NCI-H1092 (cell line): ENCODE measurements at regions not wholly inside any gene's neighbourhood (a gene's known extent, or its start where the extent isn't known, plus 50 kb on each side); places are given as distances from the start of the nearest gene placed in this dataset.
"Not testable (repeated sequence)": the region's sequence is repeated elsewhere in the genome, so short reads cannot be mapped to it uniquely, and the experiment has no call there.

Experiments
- DNase-seq: peaks from one replicate; lab custom pipeline; 2025; lab: John Stamatoyannopoulos, UW

DNA sequence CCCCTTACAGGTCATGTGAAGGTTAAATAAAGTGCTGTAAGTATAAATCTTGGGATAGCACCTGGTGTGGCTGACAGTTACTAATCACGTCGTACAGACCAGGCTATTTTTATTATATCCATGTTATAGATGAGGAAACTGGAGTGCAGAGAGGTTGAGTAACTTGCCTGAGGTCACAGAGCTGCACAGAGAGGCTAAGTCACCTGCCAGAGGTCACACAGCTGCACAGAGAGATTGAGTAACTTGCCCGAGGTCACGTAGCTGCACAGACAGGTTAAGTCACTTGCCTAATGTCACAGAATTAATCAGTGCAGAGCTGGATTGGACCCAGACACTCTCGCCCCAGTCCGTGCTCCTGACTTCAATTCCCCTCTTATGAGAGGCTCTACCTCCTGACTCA, 171.5 kb downstream of the NUP210 start:
- DNase-seq = no peak

GRCh38 chr3:13245615-13245978, 172.4 kb upstream of the IQSEC1 start:
- DNase-seq = no peak

DNA sequence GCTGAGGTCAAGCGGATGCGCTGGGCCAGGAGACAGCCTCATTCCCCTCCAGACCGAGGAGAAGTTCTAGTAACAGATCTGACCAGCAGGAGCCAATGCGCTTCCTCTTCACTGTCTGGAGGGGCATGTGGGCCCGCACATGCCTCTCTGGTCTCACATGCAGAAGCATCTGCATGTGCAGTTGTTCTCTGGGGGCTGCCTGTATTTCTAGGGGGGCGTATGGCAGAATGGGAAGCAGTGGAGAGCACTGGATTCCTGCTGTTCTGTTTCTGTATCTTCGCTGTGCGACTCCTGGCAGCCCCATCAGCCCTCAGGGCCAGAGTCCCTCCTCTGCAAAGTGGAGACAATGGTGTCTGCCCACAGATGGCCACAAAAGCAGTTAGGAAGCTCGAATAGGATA, 170.4 kb upstream of the IQSEC1 start:
- DNase-seq = no peak

- DNase-seq = no peak
Measured at GRCh38 chr3:13242364-13242737, 169.1 kb upstream of the IQSEC1 start.

DNA sequence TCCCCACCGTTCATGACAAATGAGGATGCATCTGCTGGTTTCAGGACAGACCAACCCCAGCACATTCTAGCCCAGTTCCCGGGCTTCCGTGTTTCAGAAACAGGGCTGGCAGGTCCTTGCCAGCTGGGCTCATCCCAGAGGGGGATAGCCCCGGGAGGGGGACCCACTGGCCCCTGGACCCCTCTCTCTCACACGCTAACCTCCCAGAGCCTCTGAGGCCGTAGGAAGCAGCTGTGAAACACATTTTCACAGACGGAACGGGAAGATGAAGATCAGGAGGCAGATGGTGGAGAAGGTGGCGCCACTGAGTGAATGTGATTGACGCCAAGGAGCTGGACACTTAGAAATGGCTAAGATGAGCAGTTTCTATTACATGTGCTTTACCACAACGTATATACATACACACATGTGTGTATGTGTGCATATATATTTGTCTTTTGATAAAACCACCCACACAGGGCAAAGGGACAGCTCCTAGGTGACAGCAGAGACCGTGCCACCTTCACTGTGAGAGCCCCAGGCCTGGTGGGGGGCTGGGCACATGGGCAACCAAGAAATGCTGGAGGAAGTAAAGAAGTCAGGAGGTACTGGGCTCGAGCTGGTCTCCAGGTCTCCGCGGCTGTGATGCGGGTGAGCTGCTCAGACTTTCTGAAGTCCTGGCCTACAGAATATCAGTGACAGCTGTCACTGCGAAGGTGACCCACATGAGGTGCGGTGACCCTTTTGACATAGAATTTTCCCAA, 168.6 kb upstream of the IQSEC1 start:
- DNase-seq = no peak

- no peak for DNase-seq
Measured at GRCh38 chr3:13240928-13241618, 167.8 kb upstream of the IQSEC1 start.

GRCh38 chr3:13239467-13239760, 166.2 kb upstream of the IQSEC1 start:
- no peak for DNase-seq

DNA sequence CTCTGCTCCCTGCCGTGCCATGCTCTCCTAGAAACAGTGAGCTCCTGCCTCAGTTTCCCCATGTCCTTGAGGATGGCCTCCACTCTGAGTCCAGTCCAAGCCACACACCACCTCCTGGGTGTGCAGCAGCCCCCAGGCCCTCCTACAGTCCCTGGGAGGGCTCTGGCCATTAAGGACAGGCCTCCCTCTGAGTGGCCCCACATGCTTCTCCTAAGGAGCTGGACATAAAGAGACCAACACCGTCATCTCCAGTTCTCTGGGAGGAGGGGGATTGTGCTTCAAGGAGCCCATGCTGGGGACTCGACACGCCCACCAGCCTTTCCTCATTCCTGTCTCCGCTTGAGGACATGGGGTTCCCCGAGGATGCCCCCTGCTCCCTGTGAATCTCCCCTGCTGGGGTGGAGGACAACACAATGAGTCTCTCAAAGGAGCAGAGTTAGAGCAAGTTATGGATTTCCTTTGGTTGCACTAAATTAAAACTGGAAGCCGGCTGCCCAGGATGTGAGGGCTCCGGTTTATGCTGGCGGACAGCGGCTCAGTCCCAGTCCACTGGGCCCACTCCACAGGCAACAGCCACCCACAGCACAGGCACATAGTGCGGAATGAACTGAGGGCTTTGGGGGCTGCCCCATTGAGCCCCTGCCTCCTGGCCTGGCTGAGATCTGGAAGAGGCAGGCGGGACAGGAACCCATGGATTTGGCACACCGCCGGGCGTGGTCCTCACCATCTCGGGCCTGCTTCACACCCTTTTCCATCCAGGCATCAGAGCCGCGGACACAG, 165.6 kb upstream of the IQSEC1 start:
- DNase-seq = no peak

DNA sequence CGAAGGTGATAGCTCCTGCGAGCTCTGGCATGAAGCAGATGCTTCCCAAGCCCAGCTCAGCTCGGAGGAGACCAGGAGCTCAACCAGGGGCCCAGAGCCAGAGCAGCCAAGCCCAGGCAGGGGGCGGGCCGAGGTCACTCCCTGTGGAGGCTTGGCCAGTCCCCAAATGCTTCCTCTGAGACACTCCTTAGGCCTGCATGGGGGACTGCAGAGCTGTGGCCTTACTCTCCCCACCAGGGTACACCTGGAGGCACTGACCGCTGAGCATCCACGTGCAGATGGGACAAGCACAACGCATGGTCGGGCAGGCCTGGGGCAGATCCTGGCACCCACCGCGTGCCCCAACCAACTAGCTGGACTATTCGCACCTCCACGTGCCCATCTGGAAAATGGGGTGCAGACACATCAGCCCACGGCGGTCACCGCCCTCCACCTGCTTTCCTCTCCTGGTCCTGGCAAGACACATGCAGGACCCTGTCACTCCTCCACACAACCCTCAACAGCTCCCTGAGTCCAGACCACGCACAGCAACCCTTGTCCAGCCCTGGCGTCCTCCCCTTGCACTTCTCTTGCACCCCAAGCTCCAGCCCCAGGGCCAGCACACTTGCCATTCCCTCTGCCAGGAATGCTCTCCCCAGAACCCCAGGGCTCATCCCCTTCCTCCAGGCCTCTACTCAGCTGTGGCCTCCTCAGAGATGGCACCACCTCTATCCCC, 164.7 kb upstream of the IQSEC1 start:
- DNase-seq = no peak

- DNase-seq = no peak
Measured at GRCh38 chr3:13236557-13237173, 163.4 kb upstream of the IQSEC1 start.

DNA sequence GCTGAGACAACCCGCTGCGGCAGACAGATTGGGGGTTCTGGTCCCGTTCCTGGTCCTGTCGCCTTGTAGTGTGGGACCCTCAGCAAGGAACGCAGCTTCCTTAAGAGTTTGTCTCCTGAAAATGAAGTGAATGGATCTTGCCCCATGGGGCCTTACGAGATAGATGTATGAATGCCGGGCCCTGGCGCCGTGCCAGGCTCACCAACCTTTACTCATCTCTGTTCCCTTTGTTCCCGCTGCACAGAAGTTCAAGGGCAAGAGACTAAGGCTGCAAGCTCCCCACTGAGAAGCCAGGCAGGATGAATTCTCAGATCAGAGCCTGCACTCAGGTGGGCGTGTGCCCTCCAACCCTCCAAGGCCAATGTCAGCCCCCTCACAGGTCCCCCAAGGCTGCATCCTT, 162.7 kb upstream of the IQSEC1 start:
- no peak for DNase-seq

- no peak for DNase-seq
Measured at GRCh38 chr3:13235079-13235478, 161.8 kb upstream of the IQSEC1 start.

DNA sequence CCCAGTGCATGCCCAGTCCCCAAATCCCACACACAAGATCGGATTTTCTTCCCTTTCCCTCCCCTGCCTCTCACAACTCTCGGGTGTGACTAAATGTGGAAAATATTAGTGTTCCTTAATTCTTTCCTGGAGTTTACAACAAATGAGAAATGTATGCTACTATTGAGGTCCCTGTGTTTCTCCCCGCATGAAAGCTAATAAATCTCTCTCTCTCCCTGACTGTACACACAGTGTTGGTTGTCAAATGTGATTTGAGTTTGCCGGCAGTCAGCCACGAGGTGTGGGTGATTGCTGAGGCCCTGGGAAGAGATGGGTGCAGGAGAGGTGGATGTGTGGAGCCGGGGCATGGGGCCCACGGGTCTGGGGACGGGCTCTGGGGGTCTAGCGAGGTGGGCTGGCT, 161.4 kb upstream of the IQSEC1 start:
- no peak for DNase-seq

DNA sequence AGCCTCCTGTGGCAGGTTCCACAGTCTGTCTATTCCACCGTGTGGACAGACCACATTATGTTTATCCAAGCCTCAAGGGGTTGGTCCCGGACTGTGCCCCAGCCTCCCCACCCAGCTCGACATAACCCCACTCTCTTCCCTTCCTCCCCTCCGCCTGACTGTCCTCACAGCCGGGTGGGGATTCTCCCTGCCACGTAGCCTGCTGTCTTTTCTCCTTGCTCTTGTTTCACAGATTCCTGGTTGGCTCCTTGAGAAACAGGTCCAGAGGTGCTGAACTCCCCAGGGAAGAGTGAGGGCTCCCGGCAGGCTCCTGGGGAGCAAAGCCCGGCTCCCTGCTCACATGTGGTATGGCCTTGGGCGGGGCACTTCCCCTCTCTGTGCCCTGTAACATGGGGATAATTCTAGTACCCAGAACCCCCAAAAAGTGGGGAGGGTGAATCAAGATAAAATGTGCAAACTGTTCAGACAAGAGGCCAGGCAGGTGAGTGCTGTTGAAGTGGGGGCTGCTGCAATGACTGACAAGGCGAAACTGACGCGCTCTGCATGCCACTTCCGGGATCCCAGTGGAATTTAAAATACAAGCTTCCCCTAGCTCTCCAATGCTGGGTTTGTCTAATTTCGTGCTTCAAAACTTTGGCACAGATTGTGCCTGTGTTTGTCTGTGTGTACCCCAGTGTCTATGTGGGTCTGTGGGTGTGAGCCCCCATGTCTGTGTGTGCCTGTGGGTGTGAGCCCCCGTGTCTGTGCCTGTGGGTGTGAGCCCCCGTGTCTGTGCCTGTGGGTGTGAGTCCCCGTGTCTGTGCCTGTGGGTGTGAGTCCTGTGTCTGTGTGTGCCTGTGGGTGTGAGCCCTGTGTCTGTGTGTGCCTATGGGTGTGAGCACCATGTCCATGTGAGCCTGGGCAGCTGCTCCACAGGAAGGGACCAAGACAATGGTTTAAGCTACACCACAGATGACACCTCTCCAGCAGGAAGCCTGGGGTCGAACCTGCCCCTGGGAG, 160.6 kb upstream of the IQSEC1 start:
- no peak for DNase-seq

DNA sequence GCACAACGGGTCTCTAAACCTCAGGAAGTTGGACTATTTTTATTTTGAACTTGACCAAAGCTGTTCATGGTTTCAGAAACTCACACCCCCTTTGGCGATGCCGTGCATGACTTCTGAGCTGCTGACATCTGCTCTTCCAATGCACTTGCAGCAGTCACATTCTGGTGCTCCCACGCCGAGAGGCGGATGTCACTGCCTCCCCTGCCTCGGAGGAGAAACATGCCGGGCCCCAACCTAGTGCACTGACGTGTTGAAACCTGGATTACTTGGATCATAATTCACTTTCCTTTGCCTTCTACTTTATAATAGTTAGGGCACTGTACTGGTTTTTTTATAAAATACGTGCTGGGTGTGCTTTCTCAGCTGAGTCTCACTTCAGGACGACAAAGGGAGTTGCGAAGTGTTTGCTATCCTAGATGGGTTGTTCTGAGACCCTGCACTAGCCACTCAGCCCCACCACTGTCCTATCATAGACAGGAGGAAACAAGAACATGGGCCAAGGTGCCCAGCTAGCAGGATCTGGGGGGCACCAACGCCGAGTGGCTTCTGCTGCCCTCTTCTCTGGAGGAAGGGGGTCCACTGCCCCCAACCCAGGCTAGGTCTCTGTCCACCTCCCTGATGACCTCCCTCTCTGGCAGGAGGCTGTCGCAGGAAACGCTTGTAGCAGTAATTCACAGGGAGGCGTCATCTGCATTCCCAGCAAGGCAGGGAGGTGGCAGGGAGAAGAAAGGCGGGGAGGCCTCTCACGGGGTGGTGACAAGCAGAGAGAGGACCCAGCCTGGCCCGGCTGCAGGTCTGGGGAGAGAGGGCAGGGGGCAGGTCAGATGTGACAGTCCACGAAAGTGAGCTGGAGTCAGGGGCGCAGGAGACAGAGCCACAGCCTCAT, 158.8 kb upstream of the IQSEC1 start:
- no peak for DNase-seq

GRCh38 chr3:13229273-13229949, 156.2 kb upstream of the IQSEC1 start:
- DNase-seq = no peak

DNA sequence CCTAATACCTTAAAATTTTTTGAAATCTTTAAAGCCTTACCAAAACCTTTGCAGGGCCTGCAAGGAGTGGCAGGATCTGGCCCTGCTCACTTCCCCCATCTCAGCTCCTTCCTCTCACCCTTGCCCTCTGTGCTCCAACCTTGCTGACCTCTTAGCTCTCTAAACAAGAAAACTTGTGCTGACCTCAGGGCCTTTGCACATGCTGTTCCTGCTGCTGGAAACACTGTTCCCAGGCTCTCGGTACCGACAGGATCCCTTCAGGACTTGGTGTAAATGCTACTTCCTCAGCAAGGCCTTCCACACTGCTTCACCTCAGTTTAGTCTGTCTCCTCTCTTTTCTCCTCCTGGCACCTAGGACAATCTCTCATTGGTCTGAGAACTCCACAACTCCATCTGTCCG, 155.4 kb upstream of the IQSEC1 start:
- no peak for DNase-seq

DNA sequence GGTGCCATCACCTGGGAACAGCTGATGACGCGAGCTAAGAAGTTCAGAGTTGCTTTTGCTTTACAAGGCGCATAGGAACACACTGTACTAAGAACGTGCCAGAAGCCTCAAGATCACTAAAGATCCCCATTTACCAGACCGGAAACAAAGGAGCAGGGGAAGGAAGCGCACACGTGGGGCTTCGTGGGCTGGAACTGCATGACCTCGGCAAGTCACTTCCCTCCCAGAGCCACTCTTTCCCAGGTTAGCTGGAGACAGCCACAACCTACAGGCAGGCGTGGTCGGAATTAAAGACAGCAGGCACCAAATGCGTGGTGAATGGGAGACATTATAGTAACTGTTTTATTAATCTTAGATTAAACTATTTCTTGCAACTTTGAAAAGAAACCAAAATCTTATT, 154.9 kb upstream of the IQSEC1 start:
- not testable (repeated sequence) for DNase-seq
